Heart left ventricle (tissue), 13 donors: ENCODE measurements at regions not wholly inside any gene's neighbourhood (a gene's known extent, or its start where the extent isn't known, plus 50 kb on each side); places are given as distances from the start of the nearest gene placed in this dataset.
"Not testable (repeated sequence)": the region's sequence is repeated elsewhere in the genome, so short reads cannot be mapped to it uniquely, and the experiment has no call there.

ENCODE experiments used
- POLR2A ChIP-seq, 2 donors: fragments of 450-650 bp; IDR thresholded peaks; one replicate each; pipeline ENCODE4 v1.6.1; 2017; ENCODE audit warnings: antibody characterized with exemption in 2 of 2, mild to moderate bottlenecking in 2 of 2, moderate library complexity in 2 of 2
- TF ChIP-seq, protein P1 (sequence below), 12 donors: fragments of 200-600 bp; sonication (generic) in 4 of 12; IDR thresholded peaks; one replicate each; pipeline versions ENCODE4 v1.5.0 to v1.8.0; 2018 to 2022; ENCODE audit warnings: antibody characterized with exemption in 12 of 12, mild to moderate bottlenecking in 5 of 12
- donor health status: ischemic (EF 13 %, LVEDD 7.1; RV severe dilation, severe dysfunction).
- donor health status: DM: no; HTN: yes; CAD: no.
- donor health status: DM: no; HTN: no; CAD: no.
- donor health status: ischemic (EF 25% LVEDD 6.9; RV normal size, moderate dysfunction).
- donor health status: ischemic (EF 25% LVEDD 5.7; RV mildly dilated, moderate dysfunction).
- donor health status: ischemic (EF 35%, LVEDD 5.7; RV mildly dilated, moderate dysfunction).
- donor health status: nonischemic (EF 11% LVEDD 7.7; RV severe dilation, severe dysfunction).
- donor health status: DM: yes; HTN: yes; CAD: no.
- donor health status: PGD.
- donor health status: ischemic (EF 29% LVEDD 5.4; RV normal size, mild dysfunction).
- donor health status: nonischemic (EF 23%, LVEDD 6.1; RV moderate dilation, normal function).

GRCh38 chr5:36395947-36396346 is 94.2 kb upstream of the RANBP3L start:
- TF ChIP-seq, protein P1, sequence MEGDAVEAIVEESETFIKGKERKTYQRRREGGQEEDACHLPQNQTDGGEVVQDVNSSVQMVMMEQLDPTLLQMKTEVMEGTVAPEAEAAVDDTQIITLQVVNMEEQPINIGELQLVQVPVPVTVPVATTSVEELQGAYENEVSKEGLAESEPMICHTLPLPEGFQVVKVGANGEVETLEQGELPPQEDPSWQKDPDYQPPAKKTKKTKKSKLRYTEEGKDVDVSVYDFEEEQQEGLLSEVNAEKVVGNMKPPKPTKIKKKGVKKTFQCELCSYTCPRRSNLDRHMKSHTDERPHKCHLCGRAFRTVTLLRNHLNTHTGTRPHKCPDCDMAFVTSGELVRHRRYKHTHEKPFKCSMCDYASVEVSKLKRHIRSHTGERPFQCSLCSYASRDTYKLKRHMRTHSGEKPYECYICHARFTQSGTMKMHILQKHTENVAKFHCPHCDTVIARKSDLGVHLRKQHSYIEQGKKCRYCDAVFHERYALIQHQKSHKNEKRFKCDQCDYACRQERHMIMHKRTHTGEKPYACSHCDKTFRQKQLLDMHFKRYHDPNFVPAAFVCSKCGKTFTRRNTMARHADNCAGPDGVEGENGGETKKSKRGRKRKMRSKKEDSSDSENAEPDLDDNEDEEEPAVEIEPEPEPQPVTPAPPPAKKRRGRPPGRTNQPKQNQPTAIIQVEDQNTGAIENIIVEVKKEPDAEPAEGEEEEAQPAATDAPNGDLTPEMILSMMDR (IDR thresholded peaks at IDR 0.05): not testable (repeated sequence)
- TF ChIP-seq POLR2A (IDR thresholded peaks at IDR 0.05): not testable (repeated sequence)
